PC-3 (cell line): ENCODE measurements at regions not wholly inside any gene's neighbourhood (a gene's known extent, or its start where the extent isn't known, plus 50 kb on each side); places are given as distances from the start of the nearest gene placed in this dataset.

Experiments
- ATAC-seq: fragments of 200-7000 bp; cut with Tn5 transposase; 2 replicates; pipeline ENCODE4 v1.9.1; 2020; ENCODE audit warnings: mild to moderate bottlenecking, moderate library complexity
- BruUV-seq: library from RNA; stranded (reverse); fragments of 400-500 nt; replicated peaks from 2 replicates; lab custom pipeline; 2021; lab: Mats Ljungman, UMichigan
- CTCF ChIA-PET: fragments of 300-600 bp; sonication (Branson Sonifier 250); formaldehyde crosslinking; loops from one replicate; lab custom pipeline; 2022; ENCODE audit warnings: antibody characterized with exemption; lab: Charles Lee
- POLR2A ChIA-PET: fragments of 300-600 bp; sonication (Branson Sonifier 250); formaldehyde crosslinking; loops from one replicate; lab custom pipeline; 2022; ENCODE audit warnings: antibody characterized with exemption; ENCODE audit not compliant: unreplicated experiment; lab: Charles Lee
- DNase-seq: peaks from one replicate; pipeline ENCODE4 v3.0.0-alpha.2; 2015
- H2AFZ ChIP-seq: fragments of 300-600 bp; sonication (generic); 2 replicates; pipeline ENCODE4 v1.6.0; 2016; ENCODE audit warnings: antibody characterized with exemption, low read length
- H3F3A ChIP-seq: fragments of 300-600 bp; sonication (generic); one replicate; pipeline ENCODE4 v1.6.0; 2017; ENCODE audit warnings: antibody characterized with exemption, low read length, control low read depth, mild to moderate bottlenecking; ENCODE audit not compliant: unreplicated experiment
- H3K27ac ChIP-seq: fragments of 300-600 bp; sonication (generic); 2 replicates; pipeline ENCODE4 v1.5.1; 2016; ENCODE audit warnings: mild to moderate bottlenecking, low read length
- H3K27me3 ChIP-seq: fragments of 300-600 bp; sonication (generic); 2 replicates; pipeline ENCODE4 v1.6.1; 2016; ENCODE audit warnings: low read length, mixed read lengths
- H3K36me3 ChIP-seq: fragments of 300-600 bp; sonication (generic); 2 replicates; pipeline ENCODE4 v1.6.1; 2016; ENCODE audit warnings: low read depth, mixed run types, low read length, mixed read lengths
- H3K4me1 ChIP-seq: fragments of 300-600 bp; sonication (generic); 2 replicates; pipeline ENCODE4 v1.5.1; 2016; ENCODE audit warnings: low read length; ENCODE audit not compliant: insufficient read depth
- H3K4me2 ChIP-seq: fragments of 300-600 bp; sonication (generic); 2 replicates; pipeline ENCODE4 v1.6.0; 2016; ENCODE audit warnings: low read length
- H3K4me3 ChIP-seq: fragments of 300-600 bp; sonication (generic); 2 replicates; pipeline ENCODE4 v1.5.1; 2016; ENCODE audit warnings: mild to moderate bottlenecking, low read length, mixed read lengths
- H3K79me2 ChIP-seq: fragments of 300-600 bp; sonication (generic); 2 replicates; pipeline ENCODE4 v1.6.1; 2017; ENCODE audit warnings: low read length, mixed read lengths
- H3K9ac ChIP-seq: fragments of 300-600 bp; sonication (generic); 2 replicates; pipeline ENCODE4 v1.6.0; 2016; ENCODE audit warnings: mild to moderate bottlenecking, low read length
- H3K9me2 ChIP-seq: fragments of 300-600 bp; sonication (generic); replicated peaks from 2 replicates; pipeline ENCODE4 v1.6.1; 2016; ENCODE audit warnings: mixed run types, low read length, mixed read lengths
- H3K9me3 ChIP-seq: fragments of 300-600 bp; sonication (generic); 2 replicates; pipeline ENCODE4 v1.6.1; 2016; ENCODE audit warnings: low read length, mixed read lengths
- H4K20me1 ChIP-seq: fragments of 300-600 bp; sonication (generic); 2 replicates; pipeline ENCODE4 v1.6.1; 2016; ENCODE audit warnings: low read length, mixed read lengths
- CTCF ChIP-seq: fragments of 300-600 bp; sonication (generic); conservative IDR thresholded peaks from 2 replicates; pipeline ENCODE4 v1.5.1; 2017; ENCODE audit warnings: antibody characterized with exemption, low read depth, mild to moderate bottlenecking, low read length
- EZH2 ChIP-seq: fragments of 300-600 bp; sonication (generic); IDR thresholded peaks from one replicate; pipeline ENCODE4 v1.6.1; 2017; ENCODE audit warnings: antibody characterized with exemption, mild to moderate bottlenecking, low read length; ENCODE audit not compliant: unreplicated experiment
- EZH2phosphoT487 ChIP-seq: fragments of 300-600 bp; sonication (generic); IDR thresholded peaks from 2 replicates; pipeline ENCODE4 v1.6.1; 2018; ENCODE audit warnings: mild to moderate bottlenecking, antibody characterized with exemption, low read length, borderline replicate concordance
- intact Hi-C: fragments of 100-400 bp; cut with micrococcal nuclease; formaldehyde crosslinking; loops from 2 replicates; pipeline ENCODE4 v1.9.0; 2023

- TF ChIP-seq EZH2phosphoT487 (no peak), CTCF (no peak), EZH2 (no peak)
- intact Hi-C loops, result no loop called here
- Histone ChIP-seq H3K79me2 (no peaks in the 10 kb centered on the region), H4K20me1 (no peaks in the 10 kb centered on the region), H3K27me3 (no peaks in the 10 kb centered on the region), H2AFZ (no peak overlapping the region), H3K4me1 (no peaks in the 10 kb centered on the region), H3K4me2 (no peak overlapping the region), H3K36me3 (no peaks in the 10 kb centered on the region), H3F3A (no peaks in the 10 kb centered on the region), H3K9ac (no peak overlapping the region), H3K9me2 (no peaks in the 10 kb centered on the region), H3K4me3 (no peak overlapping the region), H3K27ac (no peak overlapping the region), H3K9me3 (no peaks in the 10 kb centered on the region)
- ChIA-PET CTCF (no interaction called here), POLR2A (no interaction called here)
- no TSS peak for BruUV-seq
- DNase-seq (no peak), ATAC-seq (no peak)
These were observed 189.7 kb upstream of the SGCD start for GRCh38 chr5:156137071-156137869.

GRCh38 chr5:156142867-156143266 lies 184.1 kb upstream of the SGCD start:
- H4K20me1 ChIP-seq, result no peaks in the 10 kb centered on the region
- CTCF ChIA-PET, result no interaction called here
- no peaks in the 10 kb centered on the region for H3F3A ChIP-seq
- no peaks in the 10 kb centered on the region for H3K27me3 ChIP-seq
- no peak overlapping the region for H2AFZ ChIP-seq
- no peak overlapping the region for H3K4me2 ChIP-seq
- ATAC-seq (no peak), DNase-seq (no peak)
- no peak overlapping the region for H3K9ac ChIP-seq
- POLR2A ChIA-PET, result no interaction called here
- TF ChIP-seq EZH2 (no peak), EZH2phosphoT487 (no peak), CTCF (no peak)
- no peaks in the 10 kb centered on the region for H3K79me2 ChIP-seq
- BruUV-seq, result no TSS peak
- H3K9me2 ChIP-seq, result no peaks in the 10 kb centered on the region
- no peaks in the 10 kb centered on the region for H3K4me1 ChIP-seq
- H3K9me3 ChIP-seq, result no peaks in the 10 kb centered on the region
- no peak overlapping the region for H3K27ac ChIP-seq
- H3K36me3 ChIP-seq, result no peaks in the 10 kb centered on the region
- no peak overlapping the region for H3K4me3 ChIP-seq
- intact Hi-C loops, result no loop called here

GRCh38 chr5:156147261-156147943 lies 179.6 kb upstream of the SGCD start:
- no peaks in the 10 kb centered on the region for H3K9me3 ChIP-seq
- H3K27ac ChIP-seq, result no peak overlapping the region
- intact Hi-C loops, result no loop called here
- H2AFZ ChIP-seq, result no peak overlapping the region
- H3K9me2 ChIP-seq, result no peaks in the 10 kb centered on the region
- DNase-seq (no peak), ATAC-seq (no peak)
- H3K4me2 ChIP-seq, result no peak overlapping the region
- no peaks in the 10 kb centered on the region for H3K79me2 ChIP-seq
- H3K27me3 ChIP-seq, result no peaks in the 10 kb centered on the region
- no peaks in the 10 kb centered on the region for H3F3A ChIP-seq
- TF ChIP-seq CTCF, result no peak
- no peak for TF ChIP-seq EZH2phosphoT487
- TF ChIP-seq EZH2, result no peak
- CTCF ChIA-PET, result no interaction called here
- POLR2A ChIA-PET, result no interaction called here
- BruUV-seq, result no TSS peak
- H3K9ac ChIP-seq, result no peak overlapping the region
- H3K4me3 ChIP-seq, result no peak overlapping the region
- no peaks in the 10 kb centered on the region for H4K20me1 ChIP-seq
- H3K4me1 ChIP-seq, result no peaks in the 10 kb centered on the region
- H3K36me3 ChIP-seq, result no peaks in the 10 kb centered on the region
